ENCODE measurements at regions not wholly inside any gene's neighbourhood (a gene's known extent, or its start where the extent isn't known, plus 50 kb on each side); places are given as distances from the start of the nearest gene placed in this dataset.

DNA sequence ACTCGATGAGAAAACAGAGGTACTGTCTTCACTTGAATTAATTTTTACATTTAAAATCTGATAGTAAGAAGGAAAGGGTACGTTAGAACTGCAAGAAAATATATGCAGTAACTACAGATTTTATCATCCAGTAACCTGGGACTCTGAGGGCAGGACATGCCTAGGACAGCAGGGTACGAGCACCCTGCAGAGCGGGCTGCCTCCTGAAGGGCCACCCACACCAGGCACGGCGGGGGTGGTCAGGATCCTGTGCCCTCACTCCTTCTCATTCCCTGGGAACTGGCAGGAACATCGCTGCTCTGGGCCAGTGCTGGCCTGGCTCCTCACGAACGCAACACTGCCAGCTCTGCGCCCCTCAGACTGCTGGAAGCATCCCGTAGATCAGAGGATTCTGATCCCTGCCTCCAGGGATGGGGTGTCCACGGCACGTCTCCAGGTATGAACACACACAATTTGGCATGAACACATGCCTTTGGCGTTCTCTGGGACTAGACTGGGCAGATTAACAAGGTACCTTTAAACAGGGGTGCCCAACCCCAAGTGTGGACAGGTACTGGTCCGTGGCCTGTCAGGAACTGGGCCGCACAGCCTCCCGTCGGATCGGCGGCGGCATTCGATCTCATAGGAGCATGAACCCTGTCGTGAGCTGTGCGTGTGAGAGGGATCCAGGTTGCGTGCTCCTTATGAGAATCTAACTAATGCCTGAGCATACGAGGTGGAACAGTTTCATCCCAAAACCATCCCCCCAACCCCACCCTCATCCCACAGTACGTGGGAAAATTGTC lies 99.3 kb upstream of the FAM20C start:
- no peak overlapping the region for H3K4me3 ChIP-seq (replicated peaks in 1 of 3)
- 93 to 94% methylated on average over 10 to 27 of the region's 27 CpGs for WGBS, 2 donors
- H3K9me3 ChIP-seq, result no peaks in the 10 kb centered on the region
- no peaks in the 10 kb centered on the region for H3K36me3 ChIP-seq
- H3K27me3 ChIP-seq, result no peaks in the 10 kb centered on the region
- no peak for DNase-seq
- TF ChIP-seq, protein P1, sequence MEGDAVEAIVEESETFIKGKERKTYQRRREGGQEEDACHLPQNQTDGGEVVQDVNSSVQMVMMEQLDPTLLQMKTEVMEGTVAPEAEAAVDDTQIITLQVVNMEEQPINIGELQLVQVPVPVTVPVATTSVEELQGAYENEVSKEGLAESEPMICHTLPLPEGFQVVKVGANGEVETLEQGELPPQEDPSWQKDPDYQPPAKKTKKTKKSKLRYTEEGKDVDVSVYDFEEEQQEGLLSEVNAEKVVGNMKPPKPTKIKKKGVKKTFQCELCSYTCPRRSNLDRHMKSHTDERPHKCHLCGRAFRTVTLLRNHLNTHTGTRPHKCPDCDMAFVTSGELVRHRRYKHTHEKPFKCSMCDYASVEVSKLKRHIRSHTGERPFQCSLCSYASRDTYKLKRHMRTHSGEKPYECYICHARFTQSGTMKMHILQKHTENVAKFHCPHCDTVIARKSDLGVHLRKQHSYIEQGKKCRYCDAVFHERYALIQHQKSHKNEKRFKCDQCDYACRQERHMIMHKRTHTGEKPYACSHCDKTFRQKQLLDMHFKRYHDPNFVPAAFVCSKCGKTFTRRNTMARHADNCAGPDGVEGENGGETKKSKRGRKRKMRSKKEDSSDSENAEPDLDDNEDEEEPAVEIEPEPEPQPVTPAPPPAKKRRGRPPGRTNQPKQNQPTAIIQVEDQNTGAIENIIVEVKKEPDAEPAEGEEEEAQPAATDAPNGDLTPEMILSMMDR (IDR thresholded peaks at IDR 0.05), result no peak
- TF ChIP-seq POLR2A (IDR thresholded peaks at IDR 0.05), result no peak
- H3K4me1 ChIP-seq, result peaks cover 5 to 15% of the 10 kb centered on the region in 2 donors
- intact Hi-C loops (cut with DNase I), result no loop called here
- H3K27ac ChIP-seq, result no peak overlapping the region

DNA sequence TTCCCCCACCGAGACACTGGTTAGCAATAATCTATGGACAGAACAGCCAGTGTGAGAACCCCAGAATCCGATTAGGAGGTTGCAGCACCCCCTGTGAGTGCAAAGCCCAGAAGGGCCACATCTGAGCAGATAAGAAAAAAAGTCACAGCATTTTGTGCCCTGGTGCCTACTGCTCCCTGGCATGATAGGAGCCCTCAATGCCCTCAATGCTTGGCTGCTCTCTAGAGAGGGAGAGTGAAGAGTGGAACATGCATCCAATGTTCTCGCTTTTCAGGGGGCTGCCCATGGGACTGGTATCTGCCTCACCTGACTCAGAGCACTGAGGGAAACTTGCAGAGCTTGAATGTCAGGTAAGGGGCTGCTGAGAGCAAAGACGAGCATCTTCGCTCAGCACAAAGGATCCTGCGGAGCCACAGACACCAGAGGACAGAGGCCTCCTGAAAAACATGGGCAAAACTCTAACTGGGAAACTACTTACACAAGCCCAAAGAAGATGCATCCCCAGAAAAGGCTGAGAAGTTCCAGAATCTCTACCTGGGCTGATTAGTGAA lies 98.0 kb upstream of the FAM20C start:
- peak; percentile 33 to 51 for DNase-seq
- 64 to 76% methylated on average over 6 of the region's 6 CpGs for WGBS, 2 donors
- no peaks in the 10 kb centered on the region for H3K27me3 ChIP-seq
- H3K27ac ChIP-seq, result no peak overlapping the region
- no peaks in the 10 kb centered on the region for H3K9me3 ChIP-seq
- H3K4me3 ChIP-seq (replicated peaks in 1 of 3), result no peak overlapping the region
- TF ChIP-seq, protein P1 (IDR thresholded peaks at IDR 0.05), result no peak
- no peak for TF ChIP-seq POLR2A (IDR thresholded peaks at IDR 0.05)
- H3K36me3 ChIP-seq, result no peaks in the 10 kb centered on the region
- H3K4me1 ChIP-seq, result peaks cover 5% of the 10 kb centered on the region in 2 donors
- intact Hi-C loops (cut with DNase I), result no loop called here

DNA sequence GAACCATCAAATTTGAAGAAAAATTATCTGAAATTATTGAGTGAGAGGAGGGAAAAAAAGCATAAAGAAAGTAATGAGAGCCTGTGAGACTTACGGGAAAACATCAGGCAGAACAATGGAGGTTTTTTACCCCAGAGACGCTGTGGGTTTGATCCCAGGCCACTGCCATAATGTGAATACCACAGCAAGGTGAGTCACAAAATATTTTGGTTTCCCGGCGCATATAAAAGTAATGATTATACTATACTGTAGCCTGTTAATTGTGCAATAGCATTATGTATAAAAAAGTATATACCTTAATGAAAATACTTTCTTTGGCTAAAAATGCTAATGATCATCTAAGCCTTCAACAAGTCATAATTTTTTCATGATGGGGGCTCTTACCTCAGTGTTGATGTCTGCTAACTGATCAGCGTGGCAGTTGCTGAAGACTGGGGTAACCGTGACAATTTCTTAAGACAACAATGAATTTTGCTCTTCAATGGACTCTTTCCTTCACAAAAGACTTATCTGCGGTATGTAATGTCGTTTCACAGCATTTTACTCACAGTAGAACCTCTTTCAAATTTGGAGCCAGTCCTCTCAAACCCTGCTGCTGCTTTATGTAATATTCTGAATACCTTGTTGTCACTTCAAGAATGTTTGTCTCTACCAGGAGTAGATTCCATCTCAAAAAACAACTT lies 97.0 kb upstream of the FAM20C start:
- DNase-seq, result no peak
- intact Hi-C loops (cut with DNase I), result no loop called here
- 86 to 90% methylated on average over 8 of the region's 8 CpGs for WGBS, 2 donors
- Histone ChIP-seq H3K27me3 (no peaks in the 10 kb centered on the region), H3K27ac (no peak overlapping the region), H3K36me3 (no peaks in the 10 kb centered on the region), H3K4me3 (replicated peaks in 1 of 3) (no peak overlapping the region), H3K9me3 (no peaks in the 10 kb centered on the region), H3K4me1 (peaks cover 5% of the 10 kb centered on the region in 2 donors)
- TF ChIP-seq POLR2A (IDR thresholded peaks at IDR 0.05), result no peak
- TF ChIP-seq, protein P1 (IDR thresholded peaks at IDR 0.05), result no peak

DNA sequence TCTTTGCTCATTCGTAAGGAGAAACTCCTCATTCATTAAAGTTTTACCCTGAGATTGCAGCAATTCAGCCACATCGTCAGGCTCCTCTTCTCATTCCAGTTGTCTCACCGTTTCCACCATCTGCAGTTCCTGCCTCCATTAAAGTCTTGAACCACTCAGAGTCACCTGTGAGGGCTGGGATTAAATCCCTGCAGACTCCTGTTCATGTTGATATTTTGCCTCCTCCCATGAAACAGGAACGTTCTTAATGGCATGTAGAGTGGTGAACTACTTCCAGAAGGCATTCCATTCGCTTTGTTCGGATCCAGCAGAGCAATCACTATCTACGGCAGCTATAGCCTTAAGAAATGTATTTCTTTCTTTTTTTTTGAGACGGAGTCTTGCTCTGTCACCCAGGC lies 96.5 kb upstream of the FAM20C start:
- Histone ChIP-seq H3K27ac (no peak overlapping the region), H3K4me1 (peaks cover 5% of the 10 kb centered on the region in 2 donors), H3K9me3 (no peaks in the 10 kb centered on the region), H3K4me3 (replicated peaks in 1 of 3) (no peak overlapping the region), H3K36me3 (no peaks in the 10 kb centered on the region), H3K27me3 (no peaks in the 10 kb centered on the region)
- TF ChIP-seq POLR2A (IDR thresholded peaks at IDR 0.05), result no peak
- TF ChIP-seq, protein P1 (IDR thresholded peaks at IDR 0.05), result no peak
- DNase-seq, result no peak
- intact Hi-C loops (cut with DNase I), result no loop called here
- 58 to 72% methylated on average over 8 of the region's 8 CpGs for WGBS, 2 donors

DNA sequence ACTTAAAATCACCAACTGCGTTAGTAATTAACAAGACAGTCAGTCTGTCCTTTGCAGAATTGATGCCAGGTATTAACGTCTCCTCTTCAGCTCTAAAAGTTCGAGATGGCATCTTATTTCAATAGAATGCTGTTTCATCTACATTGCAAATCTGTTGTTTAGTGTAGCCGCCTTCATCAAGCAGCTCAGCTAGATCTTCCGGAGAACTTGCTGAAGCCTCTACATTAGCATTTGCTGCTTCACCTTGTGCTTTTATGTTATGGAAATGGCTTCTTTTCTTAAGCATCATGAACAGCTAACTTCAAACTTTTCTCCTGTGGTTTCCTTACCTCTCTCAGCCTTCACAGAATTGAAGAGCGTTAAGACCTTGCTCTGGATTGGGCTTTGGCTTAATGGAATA lies 95.5 kb upstream of the FAM20C start:
- no peak for TF ChIP-seq POLR2A (IDR thresholded peaks at IDR 0.05)
- TF ChIP-seq, protein P1 (IDR thresholded peaks at IDR 0.05), result no peak
- Histone ChIP-seq H3K27ac (no peak overlapping the region), H3K4me3 (replicated peaks in 1 of 3) (no peak overlapping the region), H3K9me3 (no peaks in the 10 kb centered on the region), H3K36me3 (no peaks in the 10 kb centered on the region), H3K4me1 (peaks cover 5% of the 10 kb centered on the region in 2 donors), H3K27me3 (no peaks in the 10 kb centered on the region)
- 74 to 82% methylated on average over 6 of the region's 6 CpGs for WGBS, 2 donors
- no peak for DNase-seq
- intact Hi-C loops (cut with DNase I), result no loop called here

All from thyroid gland (tissue), 4 donors.